Renal cortex interstitium (tissue), 11 donors: ENCODE measurements at regions not wholly inside any gene's neighbourhood (a gene's known extent, or its start where the extent isn't known, plus 50 kb on each side); places are given as distances from the start of the nearest gene placed in this dataset.

ENCODE experiments used
- DNase-seq, 11 donors: peaks; one replicate each; pipeline ENCODE4 v3.0.0-alpha.2; 2013; ENCODE audit warnings: low read depth in 9 of 11, low spot score in 4 of 11; ENCODE audit errors: extremely low read depth in 1 of 11

- DNase-seq = peak in 9 of 11 donors; percentile 3 to 24 (median 6)
Observed at GRCh38 chr12:16939871-16940306, 333.9 kb upstream of the LMO3 start.

GRCh38 chr12:16927259-16927658 is 321.3 kb upstream of the LMO3 start:
- DNase-seq = no peak

GRCh38 chr12:16920451-16920850 is 314.5 kb upstream of the LMO3 start:
- DNase-seq = no peak

GRCh38 chr12:16919551-16919950 is 313.6 kb upstream of the LMO3 start:
- no peak for DNase-seq

GRCh38 chr12:16914853-16915252 is 308.9 kb upstream of the LMO3 start:
- DNase-seq = no peak

- no peak for DNase-seq
Observed at GRCh38 chr12:16913832-16914490, 308.0 kb upstream of the LMO3 start.

GRCh38 chr12:16901946-16902345 is 296.0 kb upstream of the LMO3 start:
- no peak for DNase-seq

- DNase-seq = no peak
Observed at GRCh38 chr12:16893426-16893825, 287.5 kb upstream of the LMO3 start.

GRCh38 chr12:16891673-16892072 is 285.7 kb upstream of the LMO3 start:
- DNase-seq = no peak

GRCh38 chr12:16884819-16885218 is 278.9 kb upstream of the LMO3 start:
- DNase-seq = no peak

- DNase-seq = no peak
Observed at GRCh38 chr12:16884056-16884455, 278.1 kb upstream of the LMO3 start.

- no peak for DNase-seq
Observed at GRCh38 chr12:16881986-16882570, 276.1 kb upstream of the LMO3 start.

- DNase-seq = peak in 9 of 11 donors; percentile 2 to 22 (median 5)
Observed at GRCh38 chr12:16880864-16881285, 274.9 kb upstream of the LMO3 start.

GRCh38 chr12:16870845-16871244 is 264.9 kb upstream of the LMO3 start:
- DNase-seq = no peak

- DNase-seq = no peak
Observed at GRCh38 chr12:16863742-16864141, 257.8 kb upstream of the LMO3 start.

- no peak for DNase-seq
Observed at GRCh38 chr12:16857456-16857923, 251.5 kb upstream of the LMO3 start.

GRCh38 chr12:16854465-16854864 is 248.5 kb upstream of the LMO3 start:
- no peak for DNase-seq

GRCh38 chr12:16849473-16849872 is 243.5 kb upstream of the LMO3 start:
- DNase-seq = no peak

GRCh38 chr12:16844875-16845274 is 238.9 kb upstream of the LMO3 start:
- no peak for DNase-seq

GRCh38 chr12:16833376-16834015 is 227.5 kb upstream of the LMO3 start:
- DNase-seq = no peak
